GM12891 (cell line): ENCODE measurements at regions not wholly inside any gene's neighbourhood (a gene's known extent, or its start where the extent isn't known, plus 50 kb on each side); places are given as distances from the start of the nearest gene placed in this dataset.

Source experiments
- PAX5 ChIP-seq: IDR thresholded peaks from 2 replicates; pipeline ENCODE4 v1.6.1; 2011; ENCODE audit warnings: low read length, moderate library complexity, mild to moderate bottlenecking; ENCODE audit not compliant: insufficient read depth, severe bottlenecking
- POLR2A ChIP-seq: IDR thresholded peaks from 2 replicates; pipeline ENCODE4 v1.6.1; 2011; ENCODE audit warnings: low read depth, low read length, control low read depth
- POLR2AphosphoS5 ChIP-seq: IDR thresholded peaks from 2 replicates; pipeline ENCODE4 v1.6.1; 2011; ENCODE audit warnings: low read depth, low read length, control low read depth
- POU2F2 ChIP-seq: IDR thresholded peaks from 2 replicates; pipeline ENCODE4 v1.6.1; 2011; ENCODE audit warnings: low read depth, mild to moderate bottlenecking, control low read depth, low read length, moderate library complexity
- SPI1 ChIP-seq: IDR thresholded peaks from 2 replicates; pipeline ENCODE4 v1.6.1; 2011; ENCODE audit warnings: low read depth, low read length, control low read depth
- TAF1 ChIP-seq: IDR thresholded peaks from 2 replicates; pipeline ENCODE4 v1.6.1; 2011; ENCODE audit warnings: low read depth, low read length, control low read depth

DNA sequence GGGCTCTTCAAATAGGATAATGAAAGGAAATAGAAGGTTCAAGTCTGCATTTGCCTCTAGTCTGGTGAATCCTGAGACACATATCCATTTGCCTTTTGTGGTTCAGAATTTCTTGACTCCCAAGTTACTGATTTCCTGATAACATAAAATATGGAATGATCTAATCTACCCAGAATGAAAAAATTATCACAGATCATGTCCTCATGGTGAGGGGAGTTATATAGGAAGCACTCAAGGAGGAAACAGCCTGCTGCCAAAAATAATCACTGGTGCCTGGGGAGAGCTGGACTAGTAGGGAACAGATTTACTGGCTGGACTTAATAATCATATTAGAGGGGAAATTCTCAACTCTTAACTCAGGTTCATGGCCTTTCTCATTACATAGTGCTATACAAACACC, 95.5 kb upstream of the STK17B start:
- no peak for TF ChIP-seq POLR2A
- no peak for TF ChIP-seq TAF1
- TF ChIP-seq POLR2AphosphoS5: no peak
- no peak for TF ChIP-seq PAX5
- TF ChIP-seq POU2F2: no peak
- TF ChIP-seq SPI1: no peak
